HG02678 (cell line): ENCODE measurements at regions not wholly inside any gene's neighbourhood (a gene's known extent, or its start where the extent isn't known, plus 50 kb on each side); places are given as distances from the start of the nearest gene placed in this dataset.

Source experiments
- ATAC-seq: cut with Tn5 transposase; IDR thresholded peaks from one replicate; pipeline ENCODE4 v1.9.1; 2021; ENCODE audit warnings: mild to moderate bottlenecking, moderate library complexity; ENCODE audit not compliant: unreplicated experiment

- no peak for ATAC-seq
These were observed 193.2 kb upstream of the MPHOSPH6 start for GRCh38 chr16:82363026-82363816.

DNA sequence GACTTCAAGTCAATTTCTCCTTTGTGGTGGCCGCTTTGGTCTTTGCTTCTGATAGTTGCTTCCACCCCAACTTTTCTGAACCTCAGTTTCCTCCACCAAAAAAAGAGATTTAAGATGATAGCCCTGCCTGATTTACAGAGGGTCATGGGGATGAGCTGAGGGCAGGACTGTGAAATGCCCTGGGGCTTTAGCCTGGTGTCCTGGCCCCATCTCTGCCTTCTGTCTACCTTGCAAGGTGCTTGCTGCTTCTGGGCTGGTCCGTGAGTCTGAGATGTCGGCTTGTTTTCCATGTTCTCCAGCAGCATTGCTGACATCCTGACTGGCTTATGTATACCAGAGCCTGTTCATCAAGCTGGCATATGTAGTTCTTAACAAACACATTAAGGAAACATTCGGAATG is 191.9 kb upstream of the MPHOSPH6 start:
- ATAC-seq, result no peak

DNA sequence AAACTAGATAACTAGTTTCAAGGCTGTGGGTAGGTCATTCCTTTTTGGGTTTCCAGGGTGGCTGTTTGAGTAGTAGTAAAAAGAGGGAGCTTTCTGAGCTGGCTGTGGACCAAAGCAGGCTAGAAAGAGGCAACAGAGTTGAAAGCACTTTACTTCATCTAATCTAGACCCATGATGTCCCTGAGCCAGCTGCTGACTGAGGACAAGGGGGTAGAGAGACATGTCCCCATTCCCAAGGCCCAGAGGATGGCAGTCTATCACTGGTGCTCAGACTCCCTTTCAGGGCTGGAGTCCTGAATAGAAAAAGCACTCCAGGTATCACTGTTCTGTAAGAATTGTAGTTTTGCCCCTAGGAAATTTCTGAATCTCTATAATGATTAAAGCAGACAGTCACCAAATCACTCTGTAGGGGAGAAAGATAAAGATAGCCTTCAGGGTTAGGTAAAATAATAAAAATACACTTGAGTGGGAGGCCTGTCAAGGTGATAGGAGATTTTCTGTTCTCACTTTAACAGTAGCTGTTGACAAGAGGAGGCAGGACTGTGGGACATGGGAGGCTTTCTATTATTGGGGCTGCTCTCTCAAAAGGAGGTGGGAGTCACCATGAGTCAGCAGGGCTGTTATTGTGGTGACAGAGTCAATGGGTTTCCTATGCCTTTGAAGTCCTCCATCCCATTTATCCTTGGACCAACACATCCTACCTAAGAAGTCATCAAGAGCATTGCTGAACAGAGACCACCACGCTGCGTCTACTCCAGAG is 190.2 kb upstream of the MPHOSPH6 start:
- no peak for ATAC-seq

DNA sequence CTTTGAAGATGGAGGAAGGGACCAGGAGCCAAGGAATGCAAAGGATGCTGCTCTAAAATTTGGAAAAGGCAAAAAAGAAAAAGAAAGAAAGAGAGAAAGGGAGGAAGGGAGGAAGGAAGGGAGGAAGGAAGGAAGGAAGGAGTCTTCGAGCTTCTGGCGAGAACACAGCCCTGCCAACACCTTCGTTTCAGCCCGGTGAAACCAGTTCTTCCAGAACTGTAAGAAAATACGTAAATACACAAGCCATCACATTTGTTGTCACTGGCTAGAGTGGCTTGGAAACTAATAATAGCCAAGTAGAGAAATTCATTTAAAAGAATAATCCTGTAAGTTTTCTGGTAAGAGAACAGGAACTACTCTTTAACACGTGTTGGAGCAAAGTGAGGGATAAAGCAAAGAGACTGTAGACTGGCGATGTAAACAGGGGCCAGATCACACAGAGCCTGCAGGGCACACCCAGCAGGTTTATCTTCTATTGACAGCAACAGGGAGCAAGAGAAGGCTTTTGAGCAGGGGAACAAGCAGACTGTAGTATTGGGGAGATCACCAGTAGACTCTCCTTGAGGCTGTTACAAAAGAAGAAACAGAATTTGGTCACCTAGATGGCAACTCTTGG is 188.7 kb upstream of the MPHOSPH6 start:
- ATAC-seq, result no peak

DNA sequence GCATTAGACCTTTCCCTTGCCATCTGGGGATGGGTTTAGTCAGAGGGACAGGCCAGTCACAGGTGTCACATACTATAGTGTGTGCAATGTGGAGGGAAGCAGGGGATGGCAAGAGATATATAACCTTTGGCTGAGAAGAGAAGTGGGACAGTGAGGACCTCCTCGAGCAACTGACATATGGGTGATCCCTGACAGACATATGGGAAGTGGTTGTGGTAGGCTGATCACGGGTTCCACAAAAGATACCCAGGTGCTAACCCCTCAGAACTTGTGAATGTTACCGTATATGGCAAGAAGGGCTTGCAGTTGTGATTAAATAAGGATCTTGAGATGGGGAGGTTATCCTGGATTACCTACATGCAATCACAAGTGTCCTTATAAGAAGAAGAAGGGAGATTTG is 188.1 kb upstream of the MPHOSPH6 start:
- ATAC-seq, result no peak

DNA sequence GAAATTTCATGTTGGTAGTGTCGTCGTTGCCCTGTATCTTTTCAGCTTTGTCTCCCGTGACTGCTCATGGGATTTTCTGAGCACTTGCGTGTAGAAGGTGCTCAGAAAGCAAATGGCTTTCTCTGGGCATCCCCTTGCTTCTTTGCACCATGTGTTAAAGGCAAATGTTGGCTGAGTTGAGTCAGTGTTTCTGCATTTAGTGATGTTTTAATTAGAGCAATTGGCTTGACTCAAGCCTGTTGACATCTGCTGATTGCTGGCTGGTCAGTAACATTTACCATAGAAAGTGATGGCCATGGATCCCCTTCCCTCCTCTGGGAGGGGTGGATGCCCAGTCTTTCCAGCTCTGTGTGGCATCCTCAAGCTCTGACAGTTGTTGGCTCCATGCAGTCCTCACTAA is 187.2 kb upstream of the MPHOSPH6 start:
- ATAC-seq, result no peak

DNA sequence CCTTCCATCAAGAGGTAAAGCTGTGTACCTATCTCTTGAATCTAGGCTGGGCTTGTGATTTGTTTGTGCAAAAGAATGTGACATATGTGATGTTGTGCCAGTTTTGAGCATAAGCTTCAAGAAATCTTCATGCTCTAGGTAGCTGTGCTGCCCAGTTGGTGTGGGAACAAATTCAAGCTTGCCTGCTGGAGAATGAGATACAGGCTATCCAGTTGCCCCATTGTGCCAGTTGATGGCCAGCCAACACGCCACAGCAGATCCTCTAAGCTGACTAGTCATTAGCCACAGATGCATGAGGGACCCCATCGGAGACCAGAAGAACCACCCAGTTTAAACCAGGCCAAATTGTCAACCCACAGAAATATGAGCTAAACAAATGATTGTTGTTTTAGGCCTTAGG is 180.5 kb upstream of the MPHOSPH6 start:
- no peak for ATAC-seq

- no peak for ATAC-seq
These were observed 175.3 kb upstream of the MPHOSPH6 start for GRCh38 chr16:82345318-82345717.

- no peak for ATAC-seq
These were observed 174.1 kb upstream of the MPHOSPH6 start for GRCh38 chr16:82344157-82344556.

- ATAC-seq, result no peak
These were observed 171.2 kb upstream of the MPHOSPH6 start for GRCh38 chr16:82341146-82341669.

DNA sequence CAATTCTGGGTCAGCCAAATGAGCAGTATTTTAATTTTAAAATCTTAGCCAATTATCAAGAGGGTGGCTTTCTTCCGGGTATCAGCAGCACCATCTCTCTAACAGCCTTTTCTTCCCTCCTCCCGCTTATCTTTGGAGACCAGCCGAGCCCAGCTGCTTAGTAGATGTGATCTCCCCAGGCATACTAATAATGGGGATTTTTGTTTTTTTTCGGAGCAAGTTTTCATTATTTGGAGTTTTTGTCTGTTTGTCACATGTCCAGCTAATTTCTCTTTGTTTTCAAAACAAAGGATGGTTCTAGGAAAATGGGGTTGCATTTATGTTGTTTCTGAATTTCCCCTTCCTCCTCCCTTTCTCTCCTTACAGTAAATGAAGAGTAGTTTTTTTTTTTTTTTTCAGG is 170.5 kb upstream of the MPHOSPH6 start:
- ATAC-seq, result no peak

DNA sequence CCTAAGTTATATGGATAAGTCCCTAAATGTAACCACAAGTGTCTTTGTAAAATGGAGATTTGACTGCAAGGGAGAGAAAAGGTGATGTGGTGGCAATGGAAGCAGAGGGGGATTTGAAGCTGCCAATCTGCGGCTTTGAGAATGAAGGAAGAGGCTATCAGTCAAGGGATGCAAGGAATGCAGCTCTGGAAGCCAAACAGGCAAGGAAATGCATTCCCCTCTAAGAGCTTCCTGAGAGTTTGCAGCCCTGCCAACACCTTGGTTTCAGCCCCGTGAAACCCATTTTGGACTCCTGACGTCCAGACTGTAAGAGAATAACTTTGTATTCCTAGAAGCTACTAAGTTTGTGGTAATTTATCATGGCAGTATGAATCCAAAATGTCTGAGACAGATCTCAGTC is 167.3 kb upstream of the MPHOSPH6 start:
- ATAC-seq, result no peak

DNA sequence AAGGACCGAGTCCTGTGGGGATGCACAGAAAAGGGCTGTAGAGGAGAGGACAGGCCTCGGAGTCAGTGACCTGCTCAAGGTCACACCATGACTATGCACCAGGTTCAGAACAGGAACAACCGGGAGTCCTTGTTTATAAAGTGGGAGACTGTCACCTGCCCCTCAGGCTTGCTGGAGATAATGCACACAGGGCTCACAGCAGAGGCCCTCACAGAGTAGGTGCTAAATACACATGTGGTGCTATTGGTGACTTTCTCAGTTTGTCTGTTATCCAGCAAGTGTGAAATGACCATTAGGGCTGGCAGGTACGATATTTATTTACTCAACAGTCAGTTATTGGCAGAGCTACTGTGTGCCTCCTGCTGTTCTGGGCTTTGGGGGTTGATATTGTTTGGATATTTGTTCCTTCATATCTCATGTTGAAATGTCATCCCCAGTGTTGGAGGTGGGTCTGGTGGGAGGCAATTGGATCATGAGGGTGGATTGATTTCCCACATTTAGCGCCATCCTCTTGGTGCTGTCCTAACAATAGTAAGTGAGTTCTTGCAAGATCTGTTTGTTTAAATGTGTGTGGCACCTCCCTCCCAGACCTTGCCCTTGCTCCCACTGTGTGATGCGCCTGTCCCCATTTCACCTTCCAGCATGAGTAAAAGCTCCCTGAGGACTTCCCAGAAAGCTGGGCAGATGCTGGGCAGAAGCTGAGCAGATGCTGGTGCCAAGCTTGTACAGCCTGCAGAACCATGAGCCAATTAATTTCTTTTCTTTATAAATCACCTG is 162.1 kb upstream of the MPHOSPH6 start:
- no peak for ATAC-seq

DNA sequence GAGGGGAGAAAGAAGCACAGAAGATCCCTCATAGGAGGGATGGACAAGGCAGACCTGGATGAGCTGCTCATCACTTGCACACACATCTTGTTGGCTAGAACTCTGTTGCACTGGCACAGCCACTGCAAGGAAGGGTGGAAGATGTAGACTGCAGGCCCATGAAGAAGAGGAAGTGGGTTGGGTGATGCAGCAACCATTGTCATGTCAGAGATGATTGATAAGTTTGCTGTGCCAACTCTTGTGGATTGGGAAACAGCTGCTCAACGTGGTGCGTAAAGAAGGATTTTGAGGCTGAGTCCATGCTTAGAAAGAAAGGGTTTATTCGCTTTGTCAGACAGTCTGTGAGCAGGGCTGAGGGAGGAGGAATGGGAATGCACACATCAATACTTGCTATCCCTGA is 161.4 kb upstream of the MPHOSPH6 start:
- no peak for ATAC-seq

DNA sequence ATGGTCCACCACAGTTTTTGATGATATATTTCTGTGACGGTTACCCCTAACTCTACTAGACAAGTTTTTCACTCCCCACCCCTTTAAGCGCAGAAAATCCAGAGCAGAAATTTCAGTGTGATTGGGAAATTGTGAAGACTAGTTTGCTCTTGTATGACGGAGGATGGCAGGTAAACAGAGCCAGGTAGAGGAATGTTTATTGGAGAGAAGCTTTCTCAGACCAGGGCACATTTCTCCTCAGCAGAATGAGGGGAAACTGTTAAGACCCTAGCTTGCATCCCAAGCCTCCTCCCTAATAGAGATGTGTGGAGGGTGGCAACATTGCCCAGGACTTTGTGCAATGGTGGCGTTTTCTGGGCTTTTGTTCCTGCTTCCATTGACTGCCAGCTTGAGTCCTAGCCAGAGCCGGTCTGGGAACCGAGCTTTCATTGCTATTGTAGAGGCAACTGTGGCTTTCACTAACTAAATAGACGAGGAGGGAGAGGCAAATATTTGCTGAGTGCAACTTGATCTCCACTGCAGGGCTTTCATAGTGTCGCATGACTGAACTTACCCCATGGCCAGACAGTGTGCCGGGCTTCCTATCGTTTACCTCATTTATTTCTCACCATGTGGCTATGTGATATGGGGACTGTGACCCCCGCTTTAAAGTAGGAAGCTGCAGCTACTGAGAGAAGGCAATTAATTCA is 159.6 kb upstream of the MPHOSPH6 start:
- no peak for ATAC-seq

GRCh38 chr16:82328881-82329469 is 159.0 kb upstream of the MPHOSPH6 start:
- ATAC-seq, result no peak

DNA sequence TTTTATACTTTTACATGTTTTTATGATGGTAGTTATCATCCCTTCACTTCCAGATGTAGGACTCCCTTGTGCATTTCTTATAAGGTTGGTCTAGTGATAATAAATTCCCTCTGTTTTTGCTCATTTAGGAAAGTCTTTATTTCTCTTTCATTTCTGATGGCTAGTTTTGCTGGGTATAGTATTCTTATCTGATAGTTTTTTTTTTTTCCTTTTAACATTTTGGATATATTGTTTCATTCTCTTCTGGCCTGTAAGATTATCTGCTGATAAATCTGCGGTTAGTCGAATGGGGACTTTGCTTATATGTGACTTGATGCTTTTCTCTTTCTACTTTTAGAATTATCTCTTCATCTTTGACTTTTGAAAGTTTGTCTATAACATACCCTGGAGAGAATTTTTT is 153.1 kb upstream of the MPHOSPH6 start:
- no peak for ATAC-seq

DNA sequence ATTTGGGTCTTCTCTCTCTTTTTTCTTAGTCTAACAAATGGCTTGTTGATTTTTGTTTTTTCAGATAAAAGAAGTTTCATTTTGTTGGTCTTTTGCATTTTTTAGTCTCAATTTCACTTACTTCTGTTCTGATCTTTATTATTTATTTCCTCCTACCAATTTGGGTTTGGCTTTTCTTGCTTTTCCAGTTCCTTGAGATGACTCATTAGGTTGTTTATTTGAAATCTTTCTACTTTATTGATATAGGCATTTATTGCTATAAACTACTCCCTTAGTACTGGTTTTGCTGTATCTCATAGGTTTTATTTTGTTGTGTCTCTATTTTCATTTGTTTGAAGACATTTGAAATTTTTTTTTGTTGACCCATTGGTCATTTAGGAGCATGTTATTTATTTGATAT is 152.2 kb upstream of the MPHOSPH6 start:
- no peak for ATAC-seq

GRCh38 chr16:82319038-82319437 is 149.0 kb upstream of the MPHOSPH6 start:
- no peak for ATAC-seq
